ENCODE measurements at regions not wholly inside any gene's neighbourhood (a gene's known extent, or its start where the extent isn't known, plus 50 kb on each side); places are given as distances from the start of the nearest gene placed in this dataset.
"Not testable (repeated sequence)": the region's sequence is repeated elsewhere in the genome, so short reads cannot be mapped to it uniquely, and the experiment has no call there.

- DNase-seq, result no peak
Observed at GRCh38 chr11:31956310-31956709, 134.6 kb upstream of the RCN1 start.

GRCh38 chr11:31955838-31956237 lies 135.0 kb upstream of the RCN1 start:
- DNase-seq, result no peak

- DNase-seq, result no peak
Observed at GRCh38 chr11:31953803-31954327, 137.0 kb upstream of the RCN1 start.

- not testable (repeated sequence) for DNase-seq
Observed at GRCh38 chr11:31949733-31950200, 138.6 kb upstream of the PAX6 start.

- DNase-seq, result no peak
Observed at GRCh38 chr11:31947051-31947450, 135.9 kb upstream of the PAX6 start.

- no peak for DNase-seq
Observed at GRCh38 chr11:31943056-31943780, 132.1 kb upstream of the PAX6 start.

- no peak for DNase-seq
Observed at GRCh38 chr11:31940371-31941037, 129.4 kb upstream of the PAX6 start.

GRCh38 chr11:31939004-31939403 lies 127.9 kb upstream of the PAX6 start:
- no peak for DNase-seq

- DNase-seq, result no peak
Observed at GRCh38 chr11:31936312-31936711, 125.2 kb upstream of the PAX6 start.

- DNase-seq, result no peak
Observed at GRCh38 chr11:31932879-31933278, 121.8 kb upstream of the PAX6 start.

GRCh38 chr11:31927982-31928381 lies 116.9 kb upstream of the PAX6 start:
- no peak for DNase-seq

- no peak for DNase-seq
Observed at GRCh38 chr11:31926816-31927528, 115.8 kb upstream of the PAX6 start.

GRCh38 chr11:31926106-31926505 lies 115.0 kb upstream of the PAX6 start:
- DNase-seq, result no peak

GRCh38 chr11:31922450-31922849 lies 111.3 kb upstream of the PAX6 start:
- DNase-seq, result no peak

GRCh38 chr11:31921081-31921480 lies 110.0 kb upstream of the PAX6 start:
- DNase-seq, result no peak

- DNase-seq, result no peak
Observed at GRCh38 chr11:31919175-31919574, 108.1 kb upstream of the PAX6 start.

- DNase-seq, result no peak
Observed at GRCh38 chr11:31915867-31916266, 104.7 kb upstream of the PAX6 start.

- DNase-seq, result no peak
Observed at GRCh38 chr11:31913985-31914384, 102.9 kb upstream of the PAX6 start.

GRCh38 chr11:31912808-31913207 lies 101.7 kb upstream of the PAX6 start:
- DNase-seq, result no peak

GRCh38 chr11:31910950-31911576 lies 99.9 kb upstream of the PAX6 start:
- DNase-seq, result no peak

GRCh38 chr11:31903225-31904074 lies 92.3 kb upstream of the PAX6 start:
- no peak for DNase-seq

- no peak for DNase-seq
Observed at GRCh38 chr11:31902706-31903105, 91.6 kb upstream of the PAX6 start.

All from RPMI8226 (cell line).